H9 (cell line): ENCODE measurements at regions not wholly inside any gene's neighbourhood (a gene's known extent, or its start where the extent isn't known, plus 50 kb on each side); places are given as distances from the start of the nearest gene placed in this dataset.

Experiments used
- DNase-seq: peaks from one replicate; pipeline ENCODE4 v3.0.0-alpha.2; 2017
- H2AFZ ChIP-seq: one replicate; pipeline ENCODE4 v1.6.1; 2013; ENCODE audit warnings: mild to moderate bottlenecking, low read length, control low read depth, moderate library complexity
- H2AK5ac ChIP-seq: 2 replicates; pipeline ENCODE4 v1.6.1; 2013; ENCODE audit warnings: low read length, control low read depth, mixed read lengths; ENCODE audit not compliant: insufficient read length
- H2BK120ac ChIP-seq: one replicate; pipeline ENCODE4 v1.6.1; 2013; ENCODE audit warnings: low read depth, mild to moderate bottlenecking, low read length, control low read depth, inconsistent platforms; ENCODE audit not compliant: poor library complexity, severe bottlenecking
- H2BK12ac ChIP-seq: 2 replicates; pipeline ENCODE4 v1.6.1; 2013; ENCODE audit warnings: low read length, control low read depth, mixed read lengths, low read depth; ENCODE audit not compliant: insufficient read length
- H2BK15ac ChIP-seq: 2 replicates; pipeline ENCODE4 v1.6.1; 2013; ENCODE audit warnings: low read depth, low read length, control low read depth
- H2BK20ac ChIP-seq: one replicate; pipeline ENCODE4 v1.6.1; 2013; ENCODE audit warnings: low read depth, mild to moderate bottlenecking, low read length, control low read depth, inconsistent platforms; ENCODE audit not compliant: poor library complexity, severe bottlenecking
- H2BK5ac ChIP-seq: 2 replicates; pipeline ENCODE4 v1.6.1; 2013; ENCODE audit warnings: low read length, control low read depth, mixed read lengths; ENCODE audit not compliant: insufficient read length
- H3K14ac ChIP-seq: 2 replicates; pipeline ENCODE4 v1.6.1; 2013; ENCODE audit warnings: low read length, control low read depth; ENCODE audit not compliant: insufficient read depth
- H3K18ac ChIP-seq: 2 replicates; pipeline ENCODE4 v1.6.1; 2013; ENCODE audit warnings: low read depth, mild to moderate bottlenecking, mixed read lengths, low read length, control low read depth; ENCODE audit not compliant: insufficient read length
- H3K23ac ChIP-seq: 2 replicates; pipeline ENCODE4 v1.6.1; 2013; ENCODE audit warnings: low read length, control low read depth, mixed read lengths, low read depth; ENCODE audit not compliant: insufficient read length
- H3K23me2 ChIP-seq: 2 replicates; pipeline ENCODE4 v1.6.1; 2013; ENCODE audit warnings: low read depth, mild to moderate bottlenecking, mixed read lengths, low read length, control low read depth; ENCODE audit not compliant: insufficient read length, poor library complexity, severe bottlenecking
- H3K27ac ChIP-seq: 2 replicates; pipeline ENCODE4 v1.5.1; 2013; ENCODE audit warnings: low read length, control low read depth, mixed read lengths, low read depth; ENCODE audit not compliant: insufficient read length
- H3K27me3 ChIP-seq: 2 replicates; pipeline ENCODE4 v1.6.1; 2013; ENCODE audit warnings: low read length, control low read depth, inconsistent platforms; ENCODE audit not compliant: insufficient read depth
- H3K4ac ChIP-seq: 2 replicates; pipeline ENCODE4 v1.6.1; 2013; ENCODE audit warnings: low read depth, mild to moderate bottlenecking, control low read depth, inconsistent platforms, low read length, moderate library complexity
- H3K4me1 ChIP-seq: 2 replicates; pipeline ENCODE4 v1.6.1; 2013; ENCODE audit warnings: low read length, control low read depth, inconsistent platforms; ENCODE audit not compliant: insufficient read depth
- H3K4me2 ChIP-seq: 2 replicates; pipeline ENCODE4 v1.6.1; 2013; ENCODE audit warnings: low read length, control low read depth, mixed read lengths; ENCODE audit not compliant: insufficient read length, insufficient read depth
- H3K56ac ChIP-seq: 2 replicates; pipeline ENCODE4 v1.6.1; 2013; ENCODE audit warnings: low read depth, mild to moderate bottlenecking, mixed read lengths, low read length, control low read depth; ENCODE audit not compliant: insufficient read length
- H3K79me1 ChIP-seq: 2 replicates; pipeline ENCODE4 v1.6.1; 2013; ENCODE audit warnings: low read depth, mild to moderate bottlenecking, moderate library complexity, low read length, control low read depth, inconsistent platforms; ENCODE audit not compliant: insufficient read depth, poor library complexity, severe bottlenecking
- H3K79me2 ChIP-seq: 2 replicates; pipeline ENCODE4 v1.6.1; 2013; ENCODE audit warnings: low read length, control low read depth, inconsistent platforms; ENCODE audit not compliant: insufficient read depth
- H3K9ac ChIP-seq: 2 replicates; pipeline ENCODE4 v1.6.1; 2013; ENCODE audit warnings: low read length, control low read depth, mixed read lengths; ENCODE audit not compliant: insufficient read length; ENCODE audit errors: extremely low read depth
- H3K9me3 ChIP-seq: one replicate; pipeline ENCODE4 v1.6.1; 2013; ENCODE audit warnings: low read depth, low read length, inconsistent platforms; ENCODE audit not compliant: control insufficient read depth
- H3T11ph ChIP-seq: one replicate; pipeline ENCODE4 v1.6.1; 2013; ENCODE audit warnings: mild to moderate bottlenecking, low read length, control low read depth, inconsistent platforms
- H4K20me1 ChIP-seq: one replicate; pipeline ENCODE4 v1.6.1; 2013; ENCODE audit not compliant: control insufficient read depth, insufficient read length, insufficient read depth
- H4K5ac ChIP-seq: 2 replicates; pipeline ENCODE4 v1.6.1; 2013; ENCODE audit warnings: low read depth, mild to moderate bottlenecking, mixed read lengths, low read length, control low read depth; ENCODE audit not compliant: insufficient read length
- H4K8ac ChIP-seq: replicated peaks from 2 replicates; pipeline ENCODE4 v1.6.1; 2013; ENCODE audit warnings: low read length, control low read depth, mixed read lengths, low read depth; ENCODE audit not compliant: insufficient read length
- H4K91ac ChIP-seq: 2 replicates; pipeline ENCODE4 v1.6.1; 2013; ENCODE audit warnings: low read depth, mild to moderate bottlenecking, moderate library complexity, mixed read lengths, low read length, control low read depth; ENCODE audit not compliant: insufficient read length
- H3K27ac Mint-ChIP-seq, 3 experiments: 2 replicates in 2 of 3; 3 replicates in 1 of 3; pipeline ENCODE4 v1.8.0; 2020 to 2021; ENCODE audit warnings: mixed read lengths in 3 of 3, mild to moderate bottlenecking in 1 of 3, moderate library complexity in 1 of 3
- H3K27me3 Mint-ChIP-seq: 2 replicates; pipeline ENCODE4 v1.8.0; 2021; ENCODE audit warnings: low read depth, mild to moderate bottlenecking, moderate library complexity, mixed read lengths
- H3K36me3 Mint-ChIP-seq, 3 experiments: 2 replicates in 2 of 3; 3 replicates in 1 of 3; pipeline ENCODE4 v1.8.0; 2020 to 2021; ENCODE audit warnings: low read depth in 3 of 3, mixed read lengths in 3 of 3; ENCODE audit not compliant: insufficient read depth in 1 of 3
- H3K4me1 Mint-ChIP-seq, 2 experiments: 2 replicates each; pipeline ENCODE4 v1.8.0; 2020; ENCODE audit warnings: mixed read lengths in 2 of 2
- H3K4me3 Mint-ChIP-seq, 2 experiments: 2 replicates in 1 of 2; 3 replicates in 1 of 2; pipeline ENCODE4 v1.8.0; 2020 to 2021; ENCODE audit warnings: mild to moderate bottlenecking in 2 of 2, mixed read lengths in 2 of 2, moderate library complexity in 1 of 2
- H3K9me3 Mint-ChIP-seq, 2 experiments: 2 replicates in 1 of 2; 3 replicates in 1 of 2; pipeline ENCODE4 v1.8.0; 2020; ENCODE audit warnings: mild to moderate bottlenecking in 2 of 2, mixed read lengths in 2 of 2, moderate library complexity in 1 of 2
- CTCF ChIP-seq: fragments of 200-600 bp; sonication (generic); conservative IDR thresholded peaks from 3 replicates; pipeline ENCODE4 v1.8.0; 2021; ENCODE audit warnings: antibody characterized with exemption, mild to moderate bottlenecking
- WGBS: extraction: QIAGEN DNeasy Blood & Tissue Kit; methylation state at CpG from one replicate; pipeline ENCODE4 v1.1.7; 2013; ENCODE audit warnings: missing lambda C conversion rate, low lambda C conversion rate, mixed read lengths; ENCODE audit not compliant: insufficient read length; ENCODE audit errors: extremely low coverage; 5-methylcytosine and 5-hydroxymethylcytosine counted together

GRCh38 chr10:8245814-8246142 lies 191.3 kb downstream of the GATA3 start:
- Histone ChIP-seq H3K4ac (no peak overlapping the region), H3K79me1 (no peaks in the 10 kb centered on the region), H2BK15ac (no peak overlapping the region), H3T11ph (no peak overlapping the region), H3K56ac (no peak overlapping the region), H3K27me3 (no peaks in the 10 kb centered on the region), H3K9ac (no peak overlapping the region), H3K14ac (no peak overlapping the region), H2BK120ac (no peak overlapping the region), H3K23ac (no peak overlapping the region), H2BK20ac (no peak overlapping the region), H3K23me2 (no peaks in the 10 kb centered on the region), H3K79me2 (no peaks in the 10 kb centered on the region), H3K18ac (no peak overlapping the region), H3K4me1 (no peaks in the 10 kb centered on the region), H2AFZ (no peak overlapping the region), H4K8ac (no peak overlapping the region), H2AK5ac (no peak overlapping the region), H3K9me3 (no peaks in the 10 kb centered on the region), H4K20me1 (no peaks in the 10 kb centered on the region), H4K91ac (no peak overlapping the region), H2BK5ac (no peak overlapping the region), H2BK12ac (no peak overlapping the region), H3K27ac (no peak overlapping the region), H3K4me2 (no peak overlapping the region), H4K5ac (no peak overlapping the region)
- Mint-ChIP-seq H3K9me3 (peaks cover 4 to 7% of the 10 kb centered on the region in 2 experiments; a peak in 4 of 5 replicates), H3K27me3 (no peaks in the 10 kb centered on the region; the same call in 1 of the 2 replicates), H3K27ac (no peak overlapping the region), H3K4me1 (0 out of 4 replicates have a peak, but pooled peaks cover 0 to 2% of the 10 kb centered on the region in 2 experiments), H3K4me3 (no peak overlapping the region), H3K36me3 (no peaks in the 10 kb centered on the region; a peak in 1 of 7 replicates)
- WGBS, result no CpG with 5 or more reads among the region's 3 CpGs
- no peak for TF ChIP-seq CTCF
- no peak for DNase-seq
